Heart left ventricle (tissue), 16 donors: ENCODE measurements at regions not wholly inside any gene's neighbourhood (a gene's known extent, or its start where the extent isn't known, plus 50 kb on each side); places are given as distances from the start of the nearest gene placed in this dataset.

ENCODE experiments used
- ATAC-seq, 4 donors: fragments of 200-7000 bp; cut with Tn5 transposase; one replicate each; pipeline ENCODE4 v1.9.1; 2020 to 2022; ENCODE audit warnings: moderate library complexity in 4 of 4, mild to moderate bottlenecking in 3 of 4, moderate number of reproducible peaks in 1 of 4
- DNase-seq, 5 donors: peaks; one replicate each; pipeline ENCODE4 v3.0.0-alpha.2; 2020
- H3K27ac ChIP-seq, 12 donors: fragments of 200-600 bp; sonication (generic) in 4 of 12; one replicate each; pipeline versions ENCODE4 v1.5.0 to v1.8.0; 2016 to 2022; ENCODE audit warnings: mild to moderate bottlenecking in 2 of 12
- H3K27me3 ChIP-seq, 9 donors: fragments of 200-600 bp; sonication (generic) in 2 of 9; one replicate each; pipeline versions ENCODE4 v1.5.1 to v1.8.0; 2016 to 2022; ENCODE audit warnings: mild to moderate bottlenecking in 3 of 9
- H3K36me3 ChIP-seq, 9 donors: fragments of 200-600 bp; sonication (generic) in 2 of 9; one replicate each; pipeline versions ENCODE4 v1.5.0 to v1.8.0; 2018 to 2022; ENCODE audit warnings: mild to moderate bottlenecking in 2 of 9
- H3K4me1 ChIP-seq, 12 donors: fragments of 200-600 bp; sonication (generic) in 4 of 12; one replicate each; pipeline versions ENCODE4 v1.5.0 to v1.8.0; 2016 to 2022; ENCODE audit warnings: mild to moderate bottlenecking in 3 of 12
- H3K4me3 ChIP-seq, 12 donors: fragments of 200-600 bp; sonication (generic) in 4 of 12; one replicate each; pipeline versions ENCODE4 v1.5.0 to v1.8.0; 2017 to 2022; ENCODE audit warnings: mild to moderate bottlenecking in 9 of 12, moderate library complexity in 4 of 12
- H3K9me3 ChIP-seq, 12 donors: fragments of 200-600 bp; sonication (generic) in 4 of 12; one replicate each; pipeline versions ENCODE4 v1.5.0 to v1.8.0; 2016 to 2022; ENCODE audit warnings: mild to moderate bottlenecking in 1 of 12
- CTCF ChIP-seq, 12 donors: fragments of 200-600 bp; sonication (generic) in 4 of 12; IDR thresholded peaks; one replicate each; pipeline versions ENCODE4 v1.5.0 to v1.8.0; 2018 to 2022; ENCODE audit warnings: antibody characterized with exemption in 12 of 12, mild to moderate bottlenecking in 5 of 12
- POLR2A ChIP-seq, 2 donors: fragments of 450-650 bp; IDR thresholded peaks; one replicate each; pipeline ENCODE4 v1.6.1; 2017; ENCODE audit warnings: antibody characterized with exemption in 2 of 2, mild to moderate bottlenecking in 2 of 2, moderate library complexity in 2 of 2
- WGBS, 4 donors: extraction: QIAGEN DNeasy Blood & Tissue Kit in 2 of 4; methylation state at CpG; one replicate each; pipeline versions ENCODE4 v1.1.5 to v1.1.7; 2013 to 2018; 5-methylcytosine and 5-hydroxymethylcytosine counted together
- intact Hi-C, 10 donors: fragments of 100-400 bp; cut with DNase I; formaldehyde crosslinking; loops; one replicate each; pipeline versions ENCODE4 v1.11.1 to v1.14.2; 2022
- donor health status: ischemic (EF 13 %, LVEDD 7.1; RV severe dilation, severe dysfunction).
- donor health status: healthy with polysubstance abuse.
- donor health status: DM: no; HTN: yes; CAD: no.
- donor health status: DM: no; HTN: no; CAD: no.
- donor health status: ischemic (EF 25% LVEDD 6.9; RV normal size, moderate dysfunction).
- donor health status: ischemic (EF 25% LVEDD 5.7; RV mildly dilated, moderate dysfunction).
- donor health status: healthy.
- donor health status: DM: yes; HTN: yes; CAD: no.
- donor health status: ischemic (EF 35%, LVEDD 5.7; RV mildly dilated, moderate dysfunction).
- donor health status: nonischemic (EF 11% LVEDD 7.7; RV severe dilation, severe dysfunction).
- donor health status: DM: yes; HTN: yes; CAD: no.
- donor health status: PGD.
- donor health status: ischemic (EF 29% LVEDD 5.4; RV normal size, mild dysfunction).
- donor health status: nonischemic (EF 23%, LVEDD 6.1; RV moderate dilation, normal function).

GRCh38 chr12:60176891-60177290 is 581.1 kb downstream of the SLC16A7 start:
- no peaks in the 10 kb centered on the region for H3K27me3 ChIP-seq
- ATAC-seq (no peak), DNase-seq (no peak)
- intact Hi-C loops: no loop called here
- no peak overlapping the region for H3K4me3 ChIP-seq
- WGBS, 4 donors: 84 to 89% (median 88%) methylated on average over 6 of the region's 6 CpGs
- H3K27ac ChIP-seq: no peak overlapping the region
- no peak for TF ChIP-seq POLR2A (IDR thresholded peaks at IDR 0.05)
- no peak for TF ChIP-seq CTCF (IDR thresholded peaks at IDR 0.05)
- H3K4me1 ChIP-seq: no peaks in the 10 kb centered on the region
- H3K36me3 ChIP-seq: no peaks in the 10 kb centered on the region
- peaks cover 0 to 2% (median 0%) of the 10 kb centered on the region in 12 donors for H3K9me3 ChIP-seq

GRCh38 chr12:60180298-60180697 is 584.5 kb downstream of the SLC16A7 start:
- no peak for TF ChIP-seq CTCF (IDR thresholded peaks at IDR 0.05)
- no peak for TF ChIP-seq POLR2A (IDR thresholded peaks at IDR 0.05)
- no peaks in the 10 kb centered on the region for H3K9me3 ChIP-seq
- WGBS, 4 donors: 85 to 91% (median 90%) methylated on average over 2 of the region's 2 CpGs
- H3K4me3 ChIP-seq: no peak overlapping the region
- no peak overlapping the region for H3K27ac ChIP-seq
- DNase-seq (no peak), ATAC-seq (no peak)
- no peaks in the 10 kb centered on the region for H3K27me3 ChIP-seq
- H3K4me1 ChIP-seq: no peaks in the 10 kb centered on the region
- no peaks in the 10 kb centered on the region for H3K36me3 ChIP-seq
- intact Hi-C loops: no loop called here

- no peak for DNase-seq
- no peak overlapping the region for H3K27ac ChIP-seq
- TF ChIP-seq CTCF (IDR thresholded peaks at IDR 0.05) (no peak), POLR2A (IDR thresholded peaks at IDR 0.05) (no peak)
- intact Hi-C loops: no loop called here
- no peaks in the 10 kb centered on the region for H3K4me1 ChIP-seq
- no peak overlapping the region for H3K4me3 ChIP-seq
- no peaks in the 10 kb centered on the region for H3K27me3 ChIP-seq
- no peaks in the 10 kb centered on the region for H3K9me3 ChIP-seq
- no peaks in the 10 kb centered on the region for H3K36me3 ChIP-seq
- ATAC-seq: no peak
- 91 to 97% (median 96%) methylated on average over 1 of the region's 1 CpG for WGBS, 4 donors
These were observed 586.5 kb downstream of the SLC16A7 start for GRCh38 chr12:60182354-60182753.

GRCh38 chr12:60184096-60184495 is 588.3 kb downstream of the SLC16A7 start:
- TF ChIP-seq CTCF (IDR thresholded peaks at IDR 0.05): no peak
- no peak for TF ChIP-seq POLR2A (IDR thresholded peaks at IDR 0.05)
- WGBS, 4 donors: 88 to 98% (median 90%) methylated on average over 1 of the region's 1 CpG
- H3K4me1 ChIP-seq: no peaks in the 10 kb centered on the region

More at GRCh38 chr12:60184096-60184495, 588.3 kb downstream of the SLC16A7 start:
- no peaks in the 10 kb centered on the region for H3K36me3 ChIP-seq
- ATAC-seq (no peak), DNase-seq (no peak)
- no peaks in the 10 kb centered on the region for H3K27me3 ChIP-seq
- peaks cover 0 to 5% (median 0%) of the 10 kb centered on the region in 12 donors for H3K9me3 ChIP-seq
- intact Hi-C loops: no loop called here
- no peak overlapping the region for H3K27ac ChIP-seq
- no peak overlapping the region for H3K4me3 ChIP-seq
